ENCODE measurements at regions not wholly inside any gene's neighbourhood (a gene's known extent, or its start where the extent isn't known, plus 50 kb on each side); places are given as distances from the start of the nearest gene placed in this dataset.

GRCh38 chr13:106260352-106260751 is 275.1 kb downstream of the EFNB2 start:
- H3K9me2 ChIP-seq (replicated peaks; ENCODE audit: low read length): no peaks in the 10 kb centered on the region
- DNase-seq: no peak
- H2AFZ ChIP-seq (ENCODE audit: low read length): no peak overlapping the region
- no peaks in the 10 kb centered on the region for H3K27me3 ChIP-seq (ENCODE audit: low read length)
- H3F3A ChIP-seq (ENCODE audit: low read length, unreplicated experiment): no peaks in the 10 kb centered on the region
- POLR2A ChIA-PET (ENCODE audit: unreplicated experiment): no interaction called here
- no peaks in the 10 kb centered on the region for H3K36me3 ChIP-seq (ENCODE audit: low read depth, low read length)
- BruUV-seq (replicated peaks): no TSS peak
- no peak for ATAC-seq
- H3K79me2 ChIP-seq (ENCODE audit: low read length): no peaks in the 10 kb centered on the region
- no peak overlapping the region for H3K4me2 ChIP-seq (ENCODE audit: low read length)
- H3K4me1 ChIP-seq (ENCODE audit: insufficient read depth, low read length): no peaks in the 10 kb centered on the region
- H3K4me3 ChIP-seq (ENCODE audit: low read length): no peak overlapping the region
- intact Hi-C loops (cut with micrococcal nuclease): no loop called here
- H3K9me3 ChIP-seq (ENCODE audit: low read length): no peaks in the 10 kb centered on the region
- CTCF ChIA-PET: no interaction called here
- TF ChIP-seq EZH2phosphoT487 (IDR thresholded peaks at IDR 0.05; ENCODE audit: borderline replicate concordance, low read length) (no peak), CTCF (conservative IDR thresholded peaks at IDR 0.05; ENCODE audit: low read depth, low read length) (no peak), EZH2 (IDR thresholded peaks at IDR 0.05; ENCODE audit: low read length, unreplicated experiment) (no peak)
- no peak overlapping the region for H3K27ac ChIP-seq (ENCODE audit: low read length)
- no peak overlapping the region for H3K9ac ChIP-seq (ENCODE audit: low read length)
- no peaks in the 10 kb centered on the region for H4K20me1 ChIP-seq (ENCODE audit: low read length)

- Histone ChIP-seq H3K36me3 (ENCODE audit: low read depth, low read length) (no peaks in the 10 kb centered on the region), H3K27me3 (ENCODE audit: low read length) (no peaks in the 10 kb centered on the region), H3K4me1 (ENCODE audit: insufficient read depth, low read length) (no peaks in the 10 kb centered on the region), H3K27ac (ENCODE audit: low read length) (no peak overlapping the region), H3K79me2 (ENCODE audit: low read length) (no peaks in the 10 kb centered on the region), H3K9ac (ENCODE audit: low read length) (no peak overlapping the region), H3K4me2 (ENCODE audit: low read length) (no peak overlapping the region), H3K4me3 (ENCODE audit: low read length) (no peak overlapping the region), H3K9me3 (ENCODE audit: low read length) (no peaks in the 10 kb centered on the region), H4K20me1 (ENCODE audit: low read length) (no peaks in the 10 kb centered on the region), H3K9me2 (replicated peaks; ENCODE audit: low read length) (no peaks in the 10 kb centered on the region), H2AFZ (ENCODE audit: low read length) (no peak overlapping the region), H3F3A (ENCODE audit: low read length, unreplicated experiment) (no peaks in the 10 kb centered on the region)
- ChIA-PET POLR2A (ENCODE audit: unreplicated experiment) (no interaction called here), CTCF (no interaction called here)
- TF ChIP-seq EZH2phosphoT487 (IDR thresholded peaks at IDR 0.05; ENCODE audit: borderline replicate concordance, low read length) (no peak), EZH2 (IDR thresholded peaks at IDR 0.05; ENCODE audit: low read length, unreplicated experiment) (no peak), CTCF (conservative IDR thresholded peaks at IDR 0.05; ENCODE audit: low read depth, low read length) (no peak)
- no TSS peak for BruUV-seq (replicated peaks)
- intact Hi-C loops (cut with micrococcal nuclease): no loop called here
- ATAC-seq (no peak), DNase-seq (no peak)
Observed at GRCh38 chr13:106259928-106260327, 275.5 kb downstream of the EFNB2 start.

- no peak overlapping the region for H2AFZ ChIP-seq (ENCODE audit: low read length)
- no peaks in the 10 kb centered on the region for H3K9me2 ChIP-seq (replicated peaks; ENCODE audit: low read length)
- H3K4me3 ChIP-seq (ENCODE audit: low read length): no peak overlapping the region
- no TSS peak for BruUV-seq (replicated peaks)
- H3K79me2 ChIP-seq (ENCODE audit: low read length): no peaks in the 10 kb centered on the region
- intact Hi-C loops (cut with micrococcal nuclease): no loop called here
- no peaks in the 10 kb centered on the region for H4K20me1 ChIP-seq (ENCODE audit: low read length)
- H3K9ac ChIP-seq (ENCODE audit: low read length): no peak overlapping the region
- DNase-seq (no peak), ATAC-seq (no peak)
- CTCF ChIA-PET: no interaction called here
- no peaks in the 10 kb centered on the region for H3K4me1 ChIP-seq (ENCODE audit: insufficient read depth, low read length)
- TF ChIP-seq CTCF (conservative IDR thresholded peaks at IDR 0.05; ENCODE audit: low read depth, low read length): no peak
- no peak for TF ChIP-seq EZH2phosphoT487 (IDR thresholded peaks at IDR 0.05; ENCODE audit: borderline replicate concordance, low read length)
- no peak for TF ChIP-seq EZH2 (IDR thresholded peaks at IDR 0.05; ENCODE audit: low read length, unreplicated experiment)
- POLR2A ChIA-PET (ENCODE audit: unreplicated experiment): no interaction called here
- no peak overlapping the region for H3K27ac ChIP-seq (ENCODE audit: low read length)
- no peaks in the 10 kb centered on the region for H3K27me3 ChIP-seq (ENCODE audit: low read length)
- H3K36me3 ChIP-seq (ENCODE audit: low read depth, low read length): no peaks in the 10 kb centered on the region
- no peaks in the 10 kb centered on the region for H3K9me3 ChIP-seq (ENCODE audit: low read length)
- no peaks in the 10 kb centered on the region for H3F3A ChIP-seq (ENCODE audit: low read length, unreplicated experiment)
- no peak overlapping the region for H3K4me2 ChIP-seq (ENCODE audit: low read length)
Observed at GRCh38 chr13:106246666-106247188, 288.7 kb downstream of the EFNB2 start.
